B cell (primary cell): ENCODE measurements at regions not wholly inside any gene's neighbourhood (a gene's known extent, or its start where the extent isn't known, plus 50 kb on each side); places are given as distances from the start of the nearest gene placed in this dataset.

ENCODE experiments used
- ATAC-seq: fragments of 200-7000 bp; cut with Tn5 transposase; one replicate; pipeline ENCODE4 v1.10.0; 2021; ENCODE audit warnings: low read depth, mild to moderate bottlenecking, moderate number of reproducible peaks, moderate library complexity
- CTCF ChIA-PET: fragments of 350-600 bp; sonication (Branson Sonifier 250); formaldehyde crosslinking; loops from one replicate; lab custom pipeline; 2021; ENCODE audit warnings: antibody characterized with exemption, inconsistent platforms; lab: Charles Lee
- POLR2A ChIA-PET: fragments of 350-600 bp; sonication (Branson Sonifier 250); formaldehyde crosslinking; loops from one replicate; lab custom pipeline; 2021; ENCODE audit warnings: antibody characterized with exemption; lab: Charles Lee
- DNase-seq: peaks from one replicate; pipeline ENCODE4 v3.0.0; 2013
- H2AFZ ChIP-seq: 2 replicates; pipeline ENCODE4 v1.6.1; 2012; ENCODE audit warnings: mild to moderate bottlenecking, low read depth, low read length; ENCODE audit not compliant: insufficient read depth, poor library complexity, severe bottlenecking
- H3K27ac ChIP-seq, 2 donors: 1 replicate in 1 of 2; 2 replicates in 1 of 2; pipeline ENCODE4 v1.5.1; 2012 to 2013; ENCODE audit warnings: low read length in 2 of 2, mild to moderate bottlenecking in 2 of 2, moderate library complexity in 1 of 2
- H3K27me3 ChIP-seq, 4 experiments: fragments of 200-600 bp in 1 of 4; sonication (generic) in 1 of 4; replicated peaks in 1 of 4; 1 replicate in 2 of 4; 2 replicates in 2 of 4; pipeline versions ENCODE4 v1.6.1 to v1.7.0; 2013 to 2016; ENCODE audit warnings: low read length in 3 of 4, mild to moderate bottlenecking in 2 of 4, mixed read lengths in 1 of 4, moderate library complexity in 1 of 4; ENCODE audit not compliant: insufficient read depth in 4 of 4, control insufficient read depth in 3 of 4; ENCODE audit errors: control extremely low read depth in 1 of 4
- H3K36me3 ChIP-seq, 2 experiments: replicated peaks in 1 of 2; 1 replicate in 1 of 2; 2 replicates in 1 of 2; pipeline versions ENCODE4 v1.6.1 to v1.7.1; 2013; ENCODE audit warnings: low read length in 1 of 2; ENCODE audit not compliant: insufficient read depth in 2 of 2, control insufficient read depth in 1 of 2; ENCODE audit errors: control extremely low read depth in 1 of 2, extremely low read depth in 1 of 2
- H3K4me1 ChIP-seq, 2 donors: fragments of 200-600 bp in 1 of 2; sonication (generic) in 1 of 2; 1 replicate in 1 of 2; 2 replicates in 1 of 2; pipeline versions ENCODE4 v1.5.1 to v1.6.1; 2013 to 2017; ENCODE audit warnings: low read length in 2 of 2; ENCODE audit not compliant: control insufficient read depth in 2 of 2, insufficient read depth in 2 of 2
- H3K4me2 ChIP-seq: replicated peaks from 2 replicates; pipeline ENCODE3; 2012; ENCODE audit warnings: mild to moderate bottlenecking, low read depth, low read length; ENCODE audit not compliant: poor library complexity, severe bottlenecking
- H3K4me3 ChIP-seq, 5 experiments: fragments of 200-600 bp in 1 of 5; sonication (generic) in 1 of 5; 1 replicate in 3 of 5; 2 replicates in 2 of 5; pipeline versions ENCODE4 v1.5.1 to v1.7.0; 2011 to 2016; ENCODE audit warnings: low read length in 4 of 5, mild to moderate bottlenecking in 4 of 5, low read depth in 2 of 5, control low read depth in 1 of 5, moderate library complexity in 1 of 5; ENCODE audit not compliant: insufficient read depth in 1 of 5; ENCODE audit errors: control extremely low read depth in 1 of 5, extremely low read depth in 1 of 5
- H3K79me2 ChIP-seq: fragments of 200-600 bp; sonication (generic); one replicate; pipeline ENCODE4 v1.6.0; 2016; ENCODE audit warnings: low read length; ENCODE audit not compliant: control insufficient read depth, insufficient read depth
- H3K9ac ChIP-seq: fragments of 200-600 bp; sonication (generic); 2 replicates; pipeline ENCODE4 v1.6.1; 2017; ENCODE audit warnings: mild to moderate bottlenecking, low read length, moderate library complexity
- H3K9me3 ChIP-seq, 3 donors: one replicate each; pipeline versions ENCODE4 v1.6.1 to v1.7.1; 2013; ENCODE audit warnings: low read length in 2 of 3; ENCODE audit not compliant: control insufficient read depth in 2 of 3, insufficient read depth in 1 of 3; ENCODE audit errors: control extremely low read depth in 1 of 3
- H4K20me1 ChIP-seq: 2 replicates; pipeline ENCODE4 v1.6.0; 2012; ENCODE audit warnings: mild to moderate bottlenecking, low read length; ENCODE audit not compliant: insufficient read depth, control insufficient read depth, poor library complexity, severe bottlenecking
- H3K27ac Mint-ChIP-seq: one replicate; pipeline ENCODE4 v1.8.0; 2021; ENCODE audit warnings: mixed read lengths
- H3K27me3 Mint-ChIP-seq: one replicate; pipeline ENCODE4 v1.8.0; 2021; ENCODE audit warnings: mixed read lengths
- H3K4me1 Mint-ChIP-seq: one replicate; pipeline ENCODE4 v1.8.0; 2021; ENCODE audit warnings: mixed read lengths
- H3K4me3 Mint-ChIP-seq: one replicate; pipeline ENCODE4 v1.8.0; 2021; ENCODE audit warnings: mixed read lengths
- H3K9me3 Mint-ChIP-seq: one replicate; pipeline ENCODE4 v1.8.0; 2022; ENCODE audit warnings: mixed read lengths; ENCODE audit not compliant: insufficient read depth
- CTCF ChIP-seq: fragments of 200-600 bp; IDR thresholded peaks from one replicate; pipeline ENCODE4 v1.8.0; 2022; ENCODE audit warnings: antibody characterized with exemption, mild to moderate bottlenecking
- EZH2 ChIP-seq: IDR thresholded peaks from 2 replicates; pipeline ENCODE4 v1.6.1; 2012; ENCODE audit warnings: borderline replicate concordance, low read depth, mild to moderate bottlenecking, moderate library complexity, low read length; ENCODE audit not compliant: insufficient read depth, poor library complexity, severe bottlenecking
- WGBS: methylation state at CpG from one replicate; pipeline ENCODE4 v1.1.5; 2013; ENCODE audit warnings: missing lambda C conversion rate; ENCODE audit not compliant: insufficient coverage; 5-methylcytosine and 5-hydroxymethylcytosine counted together
- intact Hi-C: fragments of 100-400 bp; cut with micrococcal nuclease; formaldehyde crosslinking; loops from one replicate; pipeline ENCODE4 v1.10.0; 2022

- WGBS = 80% methylated on average over 1 of the region's 4 CpGs
- DNase-seq (no peak), ATAC-seq (no peak)
- Mint-ChIP-seq H3K4me1 (peaks cover 14% of the 10 kb centered on the region), H3K4me3 (peak overlapping the region; percentile 17), H3K27me3 (no peaks in the 10 kb centered on the region), H3K27ac (peak overlapping the region; percentile 34), H3K9me3 (no peaks in the 10 kb centered on the region)
- TF ChIP-seq EZH2 = no peak
- TF ChIP-seq CTCF = no peak
- Histone ChIP-seq H3K9me3 (no peaks in the 10 kb centered on the region), H3K4me1 (no peaks in the 10 kb centered on the region), H4K20me1 (no peaks in the 10 kb centered on the region), H3K36me3 (no peaks in the 10 kb centered on the region), H3K4me3 (no peak overlapping the region), H2AFZ (peak overlapping the region; percentile 37), H3K4me2 (no peak overlapping the region), H3K27me3 (no peaks in the 10 kb centered on the region), H3K9ac (no peak overlapping the region), H3K79me2 (no peaks in the 10 kb centered on the region), H3K27ac (no peak overlapping the region)
- POLR2A ChIA-PET = no interaction called here
- CTCF ChIA-PET = no interaction called here
- intact Hi-C loops = no loop called here
These were observed 1042.3 kb upstream of the NRXN1 start for GRCh38 chr2:52074130-52074719.

GRCh38 chr2:52072949-52073348 lies 1041.0 kb upstream of the NRXN1 start:
- Histone ChIP-seq H3K9ac (no peak overlapping the region), H3K4me3 (no peak overlapping the region), H3K4me1 (no peaks in the 10 kb centered on the region), H3K9me3 (no peaks in the 10 kb centered on the region), H3K4me2 (no peak overlapping the region), H3K36me3 (no peaks in the 10 kb centered on the region), H4K20me1 (no peaks in the 10 kb centered on the region), H2AFZ (no peak overlapping the region), H3K27me3 (no peaks in the 10 kb centered on the region), H3K79me2 (no peaks in the 10 kb centered on the region), H3K27ac (no peak overlapping the region)
- Mint-ChIP-seq H3K27me3 (no peaks in the 10 kb centered on the region), H3K9me3 (no peaks in the 10 kb centered on the region), H3K27ac (no peak overlapping the region), H3K4me3 (no peak overlapping the region), H3K4me1 (peaks cover 14% of the 10 kb centered on the region)
- ATAC-seq = no peak
- POLR2A ChIA-PET = no interaction called here
- TF ChIP-seq CTCF = no peak
- TF ChIP-seq EZH2 = no peak
- CTCF ChIA-PET = no interaction called here
- WGBS = no CpG with 5 or more reads among the region's 2 CpGs
- intact Hi-C loops = no loop called here
- DNase-seq = no peak
